PFSK-1 (cell line): ENCODE measurements at regions not wholly inside any gene's neighbourhood (a gene's known extent, or its start where the extent isn't known, plus 50 kb on each side); places are given as distances from the start of the nearest gene placed in this dataset.

Experiments used
- FOXP2 ChIP-seq: optimal IDR thresholded peaks from 2 replicates; pipeline ENCODE3; 2011; ENCODE audit warnings: borderline replicate concordance, control low read depth, inconsistent platforms; ENCODE audit not compliant: insufficient read depth; ENCODE audit errors: extremely low read length, extremely low read depth
- POLR2AphosphoS5 ChIP-seq: IDR thresholded peaks from 2 replicates; pipeline ENCODE4 v1.6.1; 2012; ENCODE audit warnings: low read depth, mild to moderate bottlenecking, control low read depth, low read length, moderate library complexity
- SIN3A ChIP-seq: IDR thresholded peaks from 2 replicates; pipeline ENCODE4 v1.6.1; 2012; ENCODE audit warnings: mild to moderate bottlenecking, low read length, moderate library complexity, borderline replicate concordance; ENCODE audit not compliant: insufficient read depth
- TAF1 ChIP-seq: IDR thresholded peaks from 2 replicates; pipeline ENCODE4 v1.6.1; 2012; ENCODE audit warnings: low read length, control low read depth, borderline replicate concordance; ENCODE audit not compliant: insufficient read depth
- TF ChIP-seq, protein P1 (sequence below), 2 experiments: IDR thresholded peaks; 2 replicates each; pipeline versions ENCODE4 v1.6.1 to v1.8.0; 2011 to 2012; ENCODE audit warnings: low read depth in 2 of 2, low read length in 2 of 2, control low read depth in 1 of 2, inconsistent platforms in 1 of 2, mild to moderate bottlenecking in 1 of 2, moderate library complexity in 1 of 2; ENCODE audit not compliant: insufficient read depth in 1 of 2

DNA sequence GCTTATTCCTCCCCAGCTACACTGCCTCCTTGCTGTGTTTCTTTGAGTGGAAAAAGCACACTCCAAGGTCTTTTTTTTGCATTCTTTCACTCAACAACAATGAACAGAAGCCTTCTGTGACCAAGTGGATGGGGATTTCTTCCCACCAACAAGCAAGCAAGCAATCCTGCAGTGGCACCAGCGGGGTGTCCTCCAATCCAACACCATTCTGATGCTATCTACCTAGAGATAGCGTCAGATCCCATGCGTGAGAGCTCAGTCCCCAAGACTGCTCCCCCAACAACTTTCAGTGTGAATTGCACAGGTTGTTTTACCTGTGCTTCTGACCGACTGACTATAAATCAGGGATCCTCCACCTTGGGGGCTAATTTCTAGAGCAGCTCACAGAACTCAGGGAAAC, 311.0 kb upstream of the PODXL start:
- TF ChIP-seq SIN3A (no peak), FOXP2 (no peak)

DNA sequence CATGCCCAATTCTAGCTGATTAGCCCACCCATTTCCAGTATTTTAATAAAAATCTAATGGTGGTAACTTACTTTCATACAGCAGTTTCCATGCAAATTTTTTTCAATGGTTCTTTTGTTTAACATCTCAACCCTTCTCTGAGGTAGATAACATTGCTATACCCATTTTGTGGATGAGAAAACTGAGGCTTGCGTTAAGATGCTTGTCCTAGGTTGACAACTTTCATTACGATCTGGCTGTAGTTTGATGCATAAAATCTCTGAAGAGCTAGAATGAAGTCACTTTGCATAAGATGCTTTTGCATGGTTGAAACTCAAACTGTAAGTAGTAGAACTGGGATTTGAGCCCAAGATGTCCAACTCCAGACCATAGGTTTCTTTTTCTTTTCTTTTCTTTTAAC, 309.5 kb upstream of the PODXL start:
- no peak for TF ChIP-seq SIN3A
- TF ChIP-seq, protein P1, sequence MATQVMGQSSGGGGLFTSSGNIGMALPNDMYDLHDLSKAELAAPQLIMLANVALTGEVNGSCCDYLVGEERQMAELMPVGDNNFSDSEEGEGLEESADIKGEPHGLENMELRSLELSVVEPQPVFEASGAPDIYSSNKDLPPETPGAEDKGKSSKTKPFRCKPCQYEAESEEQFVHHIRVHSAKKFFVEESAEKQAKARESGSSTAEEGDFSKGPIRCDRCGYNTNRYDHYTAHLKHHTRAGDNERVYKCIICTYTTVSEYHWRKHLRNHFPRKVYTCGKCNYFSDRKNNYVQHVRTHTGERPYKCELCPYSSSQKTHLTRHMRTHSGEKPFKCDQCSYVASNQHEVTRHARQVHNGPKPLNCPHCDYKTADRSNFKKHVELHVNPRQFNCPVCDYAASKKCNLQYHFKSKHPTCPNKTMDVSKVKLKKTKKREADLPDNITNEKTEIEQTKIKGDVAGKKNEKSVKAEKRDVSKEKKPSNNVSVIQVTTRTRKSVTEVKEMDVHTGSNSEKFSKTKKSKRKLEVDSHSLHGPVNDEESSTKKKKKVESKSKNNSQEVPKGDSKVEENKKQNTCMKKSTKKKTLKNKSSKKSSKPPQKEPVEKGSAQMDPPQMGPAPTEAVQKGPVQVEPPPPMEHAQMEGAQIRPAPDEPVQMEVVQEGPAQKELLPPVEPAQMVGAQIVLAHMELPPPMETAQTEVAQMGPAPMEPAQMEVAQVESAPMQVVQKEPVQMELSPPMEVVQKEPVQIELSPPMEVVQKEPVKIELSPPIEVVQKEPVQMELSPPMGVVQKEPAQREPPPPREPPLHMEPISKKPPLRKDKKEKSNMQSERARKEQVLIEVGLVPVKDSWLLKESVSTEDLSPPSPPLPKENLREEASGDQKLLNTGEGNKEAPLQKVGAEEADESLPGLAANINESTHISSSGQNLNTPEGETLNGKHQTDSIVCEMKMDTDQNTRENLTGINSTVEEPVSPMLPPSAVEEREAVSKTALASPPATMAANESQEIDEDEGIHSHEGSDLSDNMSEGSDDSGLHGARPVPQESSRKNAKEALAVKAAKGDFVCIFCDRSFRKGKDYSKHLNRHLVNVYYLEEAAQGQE (IDR thresholded peaks at IDR 0.05; ENCODE audit: insufficient read depth in 1 of 2, low read depth in 2 of 2, low read length in 2 of 2): no peak
- TF ChIP-seq TAF1: no peak
- TF ChIP-seq POLR2AphosphoS5: no peak
- no peak for TF ChIP-seq FOXP2

DNA sequence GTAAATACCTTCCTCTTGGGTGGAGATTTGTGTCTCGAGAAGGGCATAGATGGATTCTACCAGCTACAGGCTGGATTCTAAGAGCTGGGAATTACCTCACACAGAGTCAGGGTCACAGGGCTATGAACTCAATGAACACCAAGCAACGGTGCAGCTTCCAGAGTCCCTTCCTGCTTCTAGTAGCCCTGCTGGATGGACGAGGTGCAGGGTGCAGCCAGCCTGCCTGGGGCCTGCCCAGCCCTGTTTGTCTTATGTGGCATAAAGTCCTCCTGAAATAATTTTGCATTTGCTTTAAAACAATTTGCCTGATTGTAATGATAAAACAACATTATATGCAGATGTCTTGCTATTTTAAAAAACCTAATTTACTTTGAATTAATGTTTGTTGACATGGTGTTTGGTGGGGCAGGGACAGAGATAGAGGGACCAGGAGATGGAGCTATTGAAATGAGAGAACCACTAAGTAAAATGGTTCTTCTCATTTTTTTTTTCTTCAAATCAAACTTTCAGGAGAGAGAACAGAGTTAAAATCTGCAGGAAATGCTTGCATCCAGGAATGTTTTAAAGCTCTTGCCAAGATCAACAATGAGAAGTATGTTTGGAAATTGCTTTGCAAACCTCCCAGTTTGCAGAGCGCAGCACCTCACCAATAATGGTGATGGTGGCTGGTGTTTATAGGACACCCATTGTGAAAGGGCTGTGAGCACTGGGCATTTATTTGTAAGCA, 305.4 kb upstream of the PODXL start:
- TF ChIP-seq FOXP2: no peak

DNA sequence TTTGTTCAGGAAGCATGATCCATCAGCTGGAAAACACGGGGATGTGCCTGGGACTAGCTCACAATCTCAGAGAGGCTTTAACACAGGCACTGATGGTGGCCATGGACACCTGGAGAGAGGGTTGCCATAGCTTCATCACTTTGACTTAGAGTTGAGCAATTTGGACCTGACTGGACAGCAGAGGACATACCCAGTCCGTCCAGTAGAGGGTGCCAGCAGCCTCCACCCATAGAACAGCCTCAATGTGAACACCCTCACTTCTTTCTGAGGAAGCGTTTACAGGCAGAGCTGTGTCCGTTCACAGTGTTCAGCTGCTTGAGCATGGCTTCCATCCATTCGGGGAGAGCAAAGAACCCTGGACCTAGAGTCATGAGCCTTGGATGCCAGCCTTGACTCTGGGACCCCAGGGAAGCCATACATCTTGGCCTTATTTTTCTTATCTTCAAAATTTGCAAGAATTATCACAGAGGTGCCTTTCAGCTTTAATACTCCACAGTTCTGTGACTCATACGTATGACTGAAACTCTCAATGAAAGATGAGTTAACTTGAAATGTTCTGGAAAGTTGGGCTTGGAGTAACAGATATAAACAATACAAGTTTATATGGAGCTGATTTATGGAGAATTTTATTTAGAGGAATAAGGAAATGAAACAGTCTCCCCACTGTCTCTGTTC, 302.9 kb upstream of the PODXL start:
- TF ChIP-seq, protein P1 (IDR thresholded peaks at IDR 0.05; ENCODE audit: insufficient read depth in 1 of 2, low read depth in 2 of 2, low read length in 2 of 2): peak in 1 of 2 experiments; percentile 66; a peak in 1 of 4 replicates
- no peak for TF ChIP-seq POLR2AphosphoS5

- TF ChIP-seq SIN3A (no peak), FOXP2 (no peak), POLR2AphosphoS5 (no peak), TAF1 (no peak)
Measured at GRCh38 chr7:131858611-131859010, 302.2 kb upstream of the PODXL start.

DNA sequence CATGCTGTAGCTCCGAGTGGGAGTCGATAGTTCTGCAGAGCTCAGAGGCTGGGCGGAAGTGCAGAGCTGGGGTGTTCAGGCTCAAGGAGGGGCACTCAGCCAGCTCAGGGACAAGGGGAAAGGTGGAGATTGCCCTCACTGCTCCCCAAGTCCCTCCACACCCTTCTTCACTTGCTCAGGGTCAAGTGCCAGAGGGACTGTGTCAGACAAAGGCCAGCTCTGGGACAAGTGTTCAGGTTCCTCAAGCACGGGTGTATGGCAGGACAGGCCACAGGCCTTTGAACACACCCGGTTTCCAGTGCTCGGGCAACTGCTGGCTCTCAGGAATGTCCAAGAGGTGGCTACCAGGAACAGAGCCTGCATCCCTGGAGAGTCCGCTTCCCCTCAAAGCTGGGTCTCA, 293.0 kb upstream of the PODXL start:
- TF ChIP-seq FOXP2 (no peak), SIN3A (no peak), TAF1 (no peak)

- TF ChIP-seq SIN3A (no peak), TAF1 (no peak), POLR2AphosphoS5 (no peak), FOXP2 (no peak)
- TF ChIP-seq, protein P1 (IDR thresholded peaks at IDR 0.05; ENCODE audit: insufficient read depth in 1 of 2, low read depth in 2 of 2, low read length in 2 of 2): no peak
Measured at GRCh38 chr7:131848033-131848432, 291.6 kb upstream of the PODXL start.
